Stomach (tissue), 8 donors: ENCODE measurements at regions not wholly inside any gene's neighbourhood (a gene's known extent, or its start where the extent isn't known, plus 50 kb on each side); places are given as distances from the start of the nearest gene placed in this dataset.

Experiments used
- DNase-seq, 2 donors: peaks; one replicate each; pipeline versions ENCODE4 v3.0.0 to v3.0.0-alpha.2; 2013 to 2019
- H3K27ac ChIP-seq, 5 donors: fragments of 200-600 bp in 4 of 5; sonication (generic) in 4 of 5; one replicate each; pipeline ENCODE4 v1.5.1; 2013 to 2019; ENCODE audit warnings: mild to moderate bottlenecking in 1 of 5, moderate library complexity in 1 of 5
- H3K27me3 ChIP-seq, 3 donors: fragments of 200-600 bp; sonication (generic); one replicate each; pipeline ENCODE4 v1.5.1; 2017 to 2019; ENCODE audit warnings: mixed run types in 1 of 3
- H3K36me3 ChIP-seq, 4 donors: fragments of 200-600 bp; sonication (generic); 1 replicate in 3 of 4; 2 replicates in 1 of 4; pipeline ENCODE4 v1.5.1; 2016 to 2019
- H3K4me1 ChIP-seq, 4 donors: fragments of 200-600 bp; sonication (generic); one replicate each; pipeline ENCODE4 v1.5.1; 2016 to 2019
- H3K4me3 ChIP-seq, 4 donors: fragments of 200-600 bp; sonication (generic) in 3 of 4; one replicate each; pipeline ENCODE4 v1.5.1; 2016 to 2019; ENCODE audit warnings: mild to moderate bottlenecking in 1 of 4
- H3K9me3 ChIP-seq, 4 donors: fragments of 200-600 bp; sonication (generic); one replicate each; pipeline ENCODE4 v1.5.1; 2016 to 2019
- EP300 ChIP-seq: sonication (generic); formaldehyde crosslinking; IDR thresholded peaks from one replicate; pipeline ENCODE4 v1.6.1; 2017; ENCODE audit warnings: antibody characterized with exemption
- POLR2A ChIP-seq, 4 donors: fragments of 450-650 bp; IDR thresholded peaks; one replicate each; pipeline ENCODE4 v1.6.1; 2016; ENCODE audit warnings: antibody characterized with exemption in 4 of 4, control low read depth in 2 of 4, mild to moderate bottlenecking in 1 of 4, moderate library complexity in 1 of 4
- POLR2AphosphoS5 ChIP-seq, 3 donors: sonication (generic); formaldehyde crosslinking; IDR thresholded peaks; one replicate each; pipeline ENCODE4 v1.6.1; 2016; ENCODE audit warnings: antibody characterized with exemption in 3 of 3
- WGBS, 5 donors: extraction: QIAGEN DNeasy Blood & Tissue Kit in 3 of 5; methylation state at CpG; one replicate each; pipeline versions ENCODE4 v1.1.5 to v1.1.7; 2013 to 2018; 5-methylcytosine and 5-hydroxymethylcytosine counted together
- intact Hi-C: fragments of 100-400 bp; cut with DNase I; formaldehyde crosslinking; loops from one replicate; pipeline ENCODE4 v1.15.1; 2023; ENCODE audit warnings: low total_unique reads
- TF ChIP-seq, protein P1 (sequence below), 7 experiments: fragments of 450-650 bp in 4 of 7; fragments of 200-600 bp in 3 of 7; sonication (generic) in 3 of 7; IDR thresholded peaks; one replicate each; pipeline ENCODE4 v1.5.1; 2016 to 2019; ENCODE audit warnings: antibody characterized with exemption in 7 of 7, control low read depth in 2 of 7, mild to moderate bottlenecking in 1 of 7
- donor health status: healthy with polysubstance abuse.
- donor health status: Bipolar disorder and iron deficiency.
- donor health status: healthy.

DNA sequence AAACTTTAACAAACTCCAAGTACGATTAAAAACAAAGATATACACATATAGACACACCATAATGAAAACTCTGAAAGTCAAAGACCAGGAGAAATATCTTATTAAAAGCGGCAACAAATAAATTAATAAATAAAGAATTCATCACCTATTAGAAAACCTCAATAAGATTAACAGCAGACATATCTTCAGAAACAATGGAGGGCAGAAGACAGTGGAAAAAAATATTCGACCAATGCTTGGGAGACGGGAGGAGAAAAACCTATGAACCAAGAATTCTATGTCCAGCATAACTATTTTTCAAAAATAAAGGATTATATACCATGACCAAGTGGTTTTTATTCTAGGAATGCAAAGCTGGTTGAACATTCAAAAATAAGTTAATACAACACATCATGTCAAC is 578.6 kb upstream of the CCNG1 start:
- intact Hi-C loops = no loop called here
- Histone ChIP-seq H3K4me3 (no peak overlapping the region), H3K9me3 (peaks cover 0 to 23% (median 12%) of the 10 kb centered on the region in 4 donors), H3K36me3 (no peaks in the 10 kb centered on the region), H3K27ac (no peak overlapping the region), H3K4me1 (no peaks in the 10 kb centered on the region), H3K27me3 (no peaks in the 10 kb centered on the region)
- 87 to 92% (median 89%) methylated on average over 4 of the region's 4 CpGs for WGBS, 5 donors
- DNase-seq = no peak
- TF ChIP-seq POLR2A (IDR thresholded peaks at IDR 0.05) (no peak), POLR2AphosphoS5 (IDR thresholded peaks at IDR 0.05) (no peak), EP300 (no peak)
- TF ChIP-seq, protein P1, sequence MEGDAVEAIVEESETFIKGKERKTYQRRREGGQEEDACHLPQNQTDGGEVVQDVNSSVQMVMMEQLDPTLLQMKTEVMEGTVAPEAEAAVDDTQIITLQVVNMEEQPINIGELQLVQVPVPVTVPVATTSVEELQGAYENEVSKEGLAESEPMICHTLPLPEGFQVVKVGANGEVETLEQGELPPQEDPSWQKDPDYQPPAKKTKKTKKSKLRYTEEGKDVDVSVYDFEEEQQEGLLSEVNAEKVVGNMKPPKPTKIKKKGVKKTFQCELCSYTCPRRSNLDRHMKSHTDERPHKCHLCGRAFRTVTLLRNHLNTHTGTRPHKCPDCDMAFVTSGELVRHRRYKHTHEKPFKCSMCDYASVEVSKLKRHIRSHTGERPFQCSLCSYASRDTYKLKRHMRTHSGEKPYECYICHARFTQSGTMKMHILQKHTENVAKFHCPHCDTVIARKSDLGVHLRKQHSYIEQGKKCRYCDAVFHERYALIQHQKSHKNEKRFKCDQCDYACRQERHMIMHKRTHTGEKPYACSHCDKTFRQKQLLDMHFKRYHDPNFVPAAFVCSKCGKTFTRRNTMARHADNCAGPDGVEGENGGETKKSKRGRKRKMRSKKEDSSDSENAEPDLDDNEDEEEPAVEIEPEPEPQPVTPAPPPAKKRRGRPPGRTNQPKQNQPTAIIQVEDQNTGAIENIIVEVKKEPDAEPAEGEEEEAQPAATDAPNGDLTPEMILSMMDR (IDR thresholded peaks at IDR 0.05) = no peak

DNA sequence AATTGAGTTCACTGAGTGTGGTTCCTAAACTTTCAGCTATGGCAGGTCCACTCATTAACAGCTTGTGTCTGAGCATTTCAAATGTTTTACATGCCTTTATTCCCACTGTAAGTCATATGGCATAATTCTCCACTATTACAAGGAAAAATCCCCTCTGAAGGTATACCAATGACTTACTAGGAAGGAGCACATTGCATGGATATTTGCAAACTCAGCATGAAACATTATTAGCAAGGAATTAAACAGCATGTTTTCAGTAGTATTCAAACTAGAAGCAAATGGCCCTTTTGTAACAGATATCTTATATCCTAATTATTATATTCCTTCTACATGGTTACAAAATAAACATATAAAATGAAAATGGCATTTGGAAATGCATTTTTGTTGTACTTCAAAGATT is 566.4 kb upstream of the CCNG1 start:
- no peak overlapping the region for H3K4me3 ChIP-seq
- no peak for DNase-seq
- H3K9me3 ChIP-seq = peaks cover 0 to 24% (median 5%) of the 10 kb centered on the region in 4 donors
- no peaks in the 10 kb centered on the region for H3K27me3 ChIP-seq
- intact Hi-C loops = no loop called here
- H3K27ac ChIP-seq = no peak overlapping the region
- TF ChIP-seq EP300 (no peak), POLR2A (IDR thresholded peaks at IDR 0.05) (no peak), POLR2AphosphoS5 (IDR thresholded peaks at IDR 0.05) (no peak)
- TF ChIP-seq, protein P1 (IDR thresholded peaks at IDR 0.05) = no peak
- no peaks in the 10 kb centered on the region for H3K4me1 ChIP-seq
- H3K36me3 ChIP-seq = no peaks in the 10 kb centered on the region

DNA sequence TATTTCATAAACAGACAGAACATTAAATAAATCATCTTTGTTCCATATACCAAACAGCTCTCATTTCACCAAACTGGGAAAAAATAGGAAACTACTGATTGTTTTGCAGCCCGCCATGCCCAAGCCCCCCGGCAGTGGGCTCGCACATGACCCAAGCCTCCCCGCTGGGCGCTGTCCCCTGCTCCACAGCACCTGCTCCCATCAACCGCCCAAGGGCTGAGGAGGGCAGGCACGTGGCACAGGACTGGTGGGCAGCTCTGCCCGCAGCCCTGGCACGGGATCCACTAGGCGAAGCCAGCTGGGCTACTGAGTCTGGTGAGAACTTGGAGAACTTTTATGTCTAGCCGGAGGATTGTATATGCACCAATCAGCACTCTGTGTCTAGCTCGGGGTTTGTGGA is 554.8 kb upstream of the CCNG1 start:
- WGBS, 5 donors = 80 to 93% (median 90%) methylated on average over 9 to 12 of the region's 12 CpGs
- Histone ChIP-seq H3K4me1 (no peaks in the 10 kb centered on the region), H3K36me3 (no peaks in the 10 kb centered on the region), H3K27ac (no peak overlapping the region), H3K4me3 (no peak overlapping the region), H3K27me3 (no peaks in the 10 kb centered on the region), H3K9me3 (peaks cover 0 to 15% (median 3%) of the 10 kb centered on the region in 4 donors)
- no peak for TF ChIP-seq EP300
- TF ChIP-seq, protein P1 (IDR thresholded peaks at IDR 0.05) = no peak
- TF ChIP-seq POLR2A (IDR thresholded peaks at IDR 0.05) = no peak
- no peak for TF ChIP-seq POLR2AphosphoS5 (IDR thresholded peaks at IDR 0.05)
- DNase-seq = no peak
- intact Hi-C loops = no loop called here

DNA sequence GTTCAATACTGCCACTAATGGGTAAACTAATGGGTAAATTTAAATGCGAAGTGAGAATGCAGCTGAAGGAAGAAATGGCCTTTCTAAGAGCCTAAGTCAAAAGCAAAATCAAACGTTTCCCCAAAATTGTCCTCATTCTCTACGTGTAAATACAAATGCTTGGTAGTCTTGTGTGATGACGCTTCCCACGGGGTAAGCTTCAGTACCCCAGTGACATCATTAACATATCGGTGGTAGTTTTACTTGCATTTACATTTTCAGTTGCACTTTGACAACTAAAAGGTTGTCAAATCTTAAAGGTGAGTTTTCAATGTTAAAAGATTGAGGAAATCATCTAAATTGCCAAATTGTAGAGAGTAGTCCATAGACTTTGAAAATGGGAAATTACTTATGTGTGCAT is 550.7 kb upstream of the CCNG1 start:
- no peak for DNase-seq
- H3K27me3 ChIP-seq = no peaks in the 10 kb centered on the region
- no peak overlapping the region for H3K4me3 ChIP-seq
- no peak for TF ChIP-seq POLR2A (IDR thresholded peaks at IDR 0.05)
- no peak for TF ChIP-seq EP300
- no peak for TF ChIP-seq POLR2AphosphoS5 (IDR thresholded peaks at IDR 0.05)
- TF ChIP-seq, protein P1 (IDR thresholded peaks at IDR 0.05) = no peak
- H3K9me3 ChIP-seq = peaks cover 0 to 15% (median 3%) of the 10 kb centered on the region in 4 donors
- H3K36me3 ChIP-seq = no peaks in the 10 kb centered on the region
- H3K27ac ChIP-seq = no peak overlapping the region
- no peaks in the 10 kb centered on the region for H3K4me1 ChIP-seq
- 57 to 63% (median 59%) methylated on average over 6 of the region's 6 CpGs for WGBS, 5 donors
- intact Hi-C loops = no loop called here
